ENCODE measurements at regions not wholly inside any gene's neighbourhood (a gene's known extent, or its start where the extent isn't known, plus 50 kb on each side); places are given as distances from the start of the nearest gene placed in this dataset.

DNA sequence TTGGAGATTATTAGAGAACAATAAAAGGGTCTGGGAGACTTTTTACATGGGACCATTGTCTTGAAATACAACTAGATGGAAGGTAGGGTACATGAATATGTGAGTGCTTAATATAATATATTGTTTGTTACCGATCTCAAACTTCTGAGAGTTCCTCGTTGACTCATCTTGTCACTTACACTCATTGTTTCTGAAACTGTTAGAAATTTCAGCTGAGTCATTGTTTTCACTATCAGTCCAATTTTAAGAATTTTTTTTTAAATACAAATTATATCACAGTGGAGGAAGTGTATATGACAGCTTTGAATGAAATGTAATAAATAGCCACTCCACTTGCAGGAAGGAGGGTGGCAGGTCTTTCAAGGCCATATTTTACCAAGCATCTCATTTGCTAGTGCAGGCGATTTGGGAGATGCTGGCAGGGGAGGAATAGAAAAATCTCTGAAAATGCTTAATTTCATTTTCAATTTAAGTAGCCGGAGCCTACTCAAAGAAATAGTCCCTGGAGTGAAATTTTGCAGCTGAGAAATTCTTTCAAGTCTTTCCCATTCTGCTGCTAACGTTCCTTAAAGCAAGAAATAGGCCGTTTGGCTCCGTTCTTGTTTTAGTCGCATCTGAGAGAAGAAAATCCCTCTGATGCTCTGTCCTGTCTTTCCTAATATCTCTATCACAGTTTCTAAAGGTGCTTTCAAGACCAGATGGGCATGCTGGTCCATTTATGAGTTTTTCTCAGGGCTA, 1404.2 kb upstream of the CELF2 start:
- Histone ChIP-seq H3K36me3 (ENCODE audit: insufficient read depth, low read length) (no peaks in the 10 kb centered on the region), H3K4me3 (ENCODE audit: low read depth, low read length) (no peak overlapping the region), H3K27ac (ENCODE audit: low read depth, low read length) (no peak overlapping the region), H2AFZ (ENCODE audit: low read length, unreplicated experiment) (peak overlapping the region; percentile 20), H3K4me1 (ENCODE audit: control insufficient read depth, insufficient read depth, low read length, unreplicated experiment) (peaks cover 5% of the 10 kb centered on the region), H3K27me3 (ENCODE audit: insufficient read depth, low read length) (no peaks in the 10 kb centered on the region), H3K79me2 (ENCODE audit: control insufficient read depth, insufficient read depth, low read length, unreplicated experiment) (no peaks in the 10 kb centered on the region)

GRCh38 chr10:9615189-9615588, 1402.5 kb upstream of the CELF2 start:
- no peaks in the 10 kb centered on the region for H3K27me3 ChIP-seq (ENCODE audit: insufficient read depth, low read length)
- H2AFZ ChIP-seq (ENCODE audit: low read length, unreplicated experiment), result no peak overlapping the region
- H3K36me3 ChIP-seq (ENCODE audit: insufficient read depth, low read length), result no peaks in the 10 kb centered on the region
- H3K4me3 ChIP-seq (ENCODE audit: low read depth, low read length), result no peak overlapping the region
- no peaks in the 10 kb centered on the region for H3K79me2 ChIP-seq (ENCODE audit: control insufficient read depth, insufficient read depth, low read length, unreplicated experiment)
- H3K4me1 ChIP-seq (ENCODE audit: control insufficient read depth, insufficient read depth, low read length, unreplicated experiment), result no peaks in the 10 kb centered on the region
- H3K27ac ChIP-seq (ENCODE audit: low read depth, low read length), result no peak overlapping the region

- H3K36me3 ChIP-seq (ENCODE audit: insufficient read depth, low read length), result no peaks in the 10 kb centered on the region
- no peak overlapping the region for H3K4me3 ChIP-seq (ENCODE audit: low read depth, low read length)
- no peak overlapping the region for H2AFZ ChIP-seq (ENCODE audit: low read length, unreplicated experiment)
- no peaks in the 10 kb centered on the region for H3K4me1 ChIP-seq (ENCODE audit: control insufficient read depth, insufficient read depth, low read length, unreplicated experiment)
- no peaks in the 10 kb centered on the region for H3K27me3 ChIP-seq (ENCODE audit: insufficient read depth, low read length)
- no peaks in the 10 kb centered on the region for H3K79me2 ChIP-seq (ENCODE audit: control insufficient read depth, insufficient read depth, low read length, unreplicated experiment)
- no peak overlapping the region for H3K27ac ChIP-seq (ENCODE audit: low read depth, low read length)
Measured at GRCh38 chr10:9621216-9621615, 1396.5 kb upstream of the CELF2 start.

DNA sequence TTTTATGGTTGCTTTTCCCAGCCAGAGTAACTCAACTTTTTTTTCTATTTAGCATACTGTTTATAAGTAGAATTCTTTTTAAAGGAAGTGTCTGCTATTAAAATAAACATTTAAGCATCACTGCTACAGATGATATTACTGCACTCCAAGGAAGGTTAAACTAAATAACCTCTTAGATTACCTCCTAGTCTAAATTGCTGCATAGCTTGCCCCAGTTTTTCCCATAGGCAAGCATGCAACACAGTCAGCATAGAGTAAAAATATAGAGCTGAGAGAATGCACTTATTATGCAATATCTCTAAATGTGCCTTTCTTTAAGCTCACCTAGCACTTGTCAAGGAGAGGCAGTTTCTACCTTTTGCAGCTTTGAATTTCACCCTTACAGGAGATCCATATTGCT, 1392.4 kb upstream of the CELF2 start:
- H3K4me3 ChIP-seq (ENCODE audit: low read depth, low read length), result no peak overlapping the region
- H3K79me2 ChIP-seq (ENCODE audit: control insufficient read depth, insufficient read depth, low read length, unreplicated experiment), result no peaks in the 10 kb centered on the region
- H3K27ac ChIP-seq (ENCODE audit: low read depth, low read length), result no peak overlapping the region
- no peaks in the 10 kb centered on the region for H3K36me3 ChIP-seq (ENCODE audit: insufficient read depth, low read length)
- no peak overlapping the region for H2AFZ ChIP-seq (ENCODE audit: low read length, unreplicated experiment)
- H3K27me3 ChIP-seq (ENCODE audit: insufficient read depth, low read length), result no peaks in the 10 kb centered on the region
- no peaks in the 10 kb centered on the region for H3K4me1 ChIP-seq (ENCODE audit: control insufficient read depth, insufficient read depth, low read length, unreplicated experiment)

- H2AFZ ChIP-seq (ENCODE audit: low read length, unreplicated experiment), result peak overlapping the region; percentile 62
- no peaks in the 10 kb centered on the region for H3K36me3 ChIP-seq (ENCODE audit: insufficient read depth, low read length)
- peaks cover 25% of the 10 kb centered on the region for H3K4me1 ChIP-seq (ENCODE audit: control insufficient read depth, insufficient read depth, low read length, unreplicated experiment)
- H3K27ac ChIP-seq (ENCODE audit: low read depth, low read length), result peak overlapping the region; percentile 50
- no peaks in the 10 kb centered on the region for H3K79me2 ChIP-seq (ENCODE audit: control insufficient read depth, insufficient read depth, low read length, unreplicated experiment)
- peak overlapping the region; percentile 20; the same call in 1 of the 2 replicates for H3K4me3 ChIP-seq (ENCODE audit: low read depth, low read length)
- no peaks in the 10 kb centered on the region for H3K27me3 ChIP-seq (ENCODE audit: insufficient read depth, low read length)
Measured at GRCh38 chr10:9634466-9634865, 1383.2 kb upstream of the CELF2 start.

- Histone ChIP-seq H3K4me3 (ENCODE audit: low read depth, low read length) (no peak overlapping the region), H3K36me3 (ENCODE audit: insufficient read depth, low read length) (no peaks in the 10 kb centered on the region), H3K27me3 (ENCODE audit: insufficient read depth, low read length) (no peaks in the 10 kb centered on the region), H2AFZ (ENCODE audit: low read length, unreplicated experiment) (no peak overlapping the region), H3K79me2 (ENCODE audit: control insufficient read depth, insufficient read depth, low read length, unreplicated experiment) (no peaks in the 10 kb centered on the region), H3K4me1 (ENCODE audit: control insufficient read depth, insufficient read depth, low read length, unreplicated experiment) (peaks cover 25% of the 10 kb centered on the region), H3K27ac (ENCODE audit: low read depth, low read length) (peak overlapping the region; percentile 30; the same call in 1 of the 2 replicates)
Measured at GRCh38 chr10:9635691-9636090, 1382.0 kb upstream of the CELF2 start.

DNA sequence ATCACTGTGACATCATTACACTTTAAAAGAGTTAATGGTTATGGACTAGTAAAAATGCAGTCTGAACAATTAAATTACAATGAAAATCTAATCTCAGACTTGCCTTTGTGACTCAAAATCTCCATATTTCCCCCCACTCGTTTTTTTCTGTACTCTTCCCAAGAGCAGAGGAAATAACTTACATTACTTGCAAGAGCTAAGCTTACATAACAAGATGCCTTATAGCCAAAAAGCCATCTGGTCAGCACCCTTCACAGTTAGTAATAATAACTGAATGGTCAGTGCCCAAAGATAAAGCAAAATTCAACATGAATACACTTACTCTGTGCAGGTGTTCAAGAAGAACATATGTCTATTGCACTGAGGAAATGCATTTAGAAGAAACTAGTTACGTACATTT, 1381.5 kb upstream of the CELF2 start:
- H3K36me3 ChIP-seq (ENCODE audit: insufficient read depth, low read length), result no peaks in the 10 kb centered on the region
- H3K4me3 ChIP-seq (ENCODE audit: low read depth, low read length), result no peak overlapping the region
- H3K27ac ChIP-seq (ENCODE audit: low read depth, low read length), result no peak overlapping the region
- no peaks in the 10 kb centered on the region for H3K79me2 ChIP-seq (ENCODE audit: control insufficient read depth, insufficient read depth, low read length, unreplicated experiment)
- peaks cover 25% of the 10 kb centered on the region for H3K4me1 ChIP-seq (ENCODE audit: control insufficient read depth, insufficient read depth, low read length, unreplicated experiment)
- H2AFZ ChIP-seq (ENCODE audit: low read length, unreplicated experiment), result no peak overlapping the region
- H3K27me3 ChIP-seq (ENCODE audit: insufficient read depth, low read length), result no peaks in the 10 kb centered on the region

DNA sequence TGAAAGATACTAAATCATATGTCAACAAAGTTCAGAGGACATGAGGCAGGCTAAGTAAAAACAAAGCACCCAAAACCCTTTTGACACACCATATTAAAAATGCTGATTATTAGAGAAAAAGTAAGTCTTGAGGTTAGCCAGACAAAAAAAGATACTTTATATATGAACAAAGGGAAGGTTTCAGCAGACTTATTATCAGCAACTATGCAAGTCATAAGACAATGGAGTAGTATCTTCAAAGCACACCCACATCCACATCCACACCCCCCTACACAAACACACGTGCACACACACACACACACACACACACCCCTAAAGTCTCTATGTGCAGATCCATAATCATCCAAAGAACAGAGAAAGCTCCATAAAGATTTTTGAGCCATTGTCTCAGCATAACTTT, 1373.9 kb upstream of the CELF2 start:
- Histone ChIP-seq H3K4me3 (ENCODE audit: low read depth, low read length) (no peak overlapping the region), H2AFZ (ENCODE audit: low read length, unreplicated experiment) (no peak overlapping the region), H3K79me2 (ENCODE audit: control insufficient read depth, insufficient read depth, low read length, unreplicated experiment) (no peaks in the 10 kb centered on the region), H3K4me1 (ENCODE audit: control insufficient read depth, insufficient read depth, low read length, unreplicated experiment) (no peaks in the 10 kb centered on the region), H3K27ac (ENCODE audit: low read depth, low read length) (no peak overlapping the region), H3K36me3 (ENCODE audit: insufficient read depth, low read length) (no peaks in the 10 kb centered on the region), H3K27me3 (ENCODE audit: insufficient read depth, low read length) (no peaks in the 10 kb centered on the region)

- H3K27me3 ChIP-seq (ENCODE audit: insufficient read depth, low read length), result no peaks in the 10 kb centered on the region
- no peaks in the 10 kb centered on the region for H3K79me2 ChIP-seq (ENCODE audit: control insufficient read depth, insufficient read depth, low read length, unreplicated experiment)
- H3K4me1 ChIP-seq (ENCODE audit: control insufficient read depth, insufficient read depth, low read length, unreplicated experiment), result no peaks in the 10 kb centered on the region
- no peak overlapping the region for H3K27ac ChIP-seq (ENCODE audit: low read depth, low read length)
- no peaks in the 10 kb centered on the region for H3K36me3 ChIP-seq (ENCODE audit: insufficient read depth, low read length)
- H3K4me3 ChIP-seq (ENCODE audit: low read depth, low read length), result no peak overlapping the region
- H2AFZ ChIP-seq (ENCODE audit: low read length, unreplicated experiment), result no peak overlapping the region
Measured at GRCh38 chr10:9645404-9645803, 1372.3 kb upstream of the CELF2 start.

GRCh38 chr10:9645928-9646600, 1371.6 kb upstream of the CELF2 start:
- Histone ChIP-seq H3K79me2 (ENCODE audit: control insufficient read depth, insufficient read depth, low read length, unreplicated experiment) (no peaks in the 10 kb centered on the region), H3K4me3 (ENCODE audit: low read depth, low read length) (no peak overlapping the region), H3K4me1 (ENCODE audit: control insufficient read depth, insufficient read depth, low read length, unreplicated experiment) (no peaks in the 10 kb centered on the region), H2AFZ (ENCODE audit: low read length, unreplicated experiment) (no peak overlapping the region), H3K27ac (ENCODE audit: low read depth, low read length) (no peak overlapping the region), H3K27me3 (ENCODE audit: insufficient read depth, low read length) (no peaks in the 10 kb centered on the region), H3K36me3 (ENCODE audit: insufficient read depth, low read length) (no peaks in the 10 kb centered on the region)

GRCh38 chr10:9654261-9654660, 1363.4 kb upstream of the CELF2 start:
- Histone ChIP-seq H3K4me3 (ENCODE audit: low read depth, low read length) (no peak overlapping the region), H3K27me3 (ENCODE audit: insufficient read depth, low read length) (no peaks in the 10 kb centered on the region), H3K4me1 (ENCODE audit: control insufficient read depth, insufficient read depth, low read length, unreplicated experiment) (no peaks in the 10 kb centered on the region), H3K36me3 (ENCODE audit: insufficient read depth, low read length) (no peaks in the 10 kb centered on the region), H2AFZ (ENCODE audit: low read length, unreplicated experiment) (no peak overlapping the region), H3K27ac (ENCODE audit: low read depth, low read length) (no peak overlapping the region), H3K79me2 (ENCODE audit: control insufficient read depth, insufficient read depth, low read length, unreplicated experiment) (no peaks in the 10 kb centered on the region)
